Coronary artery (tissue), 2 donors: ENCODE measurements at regions not wholly inside any gene's neighbourhood (a gene's known extent, or its start where the extent isn't known, plus 50 kb on each side); places are given as distances from the start of the nearest gene placed in this dataset.

ENCODE experiments used
- DNase-seq: peaks from one replicate; pipeline ENCODE4 v3.0.0-alpha.2; 2017; ENCODE audit warnings: low spot score
- H3K27ac ChIP-seq, 2 donors: fragments of 200-600 bp; sonication (generic); one replicate each; pipeline ENCODE4 v1.5.1; 2016 to 2019
- H3K4me3 ChIP-seq: fragments of 200-600 bp; sonication (generic); 2 replicates; pipeline ENCODE4 v1.5.1; 2016; ENCODE audit warnings: mild to moderate bottlenecking, moderate library complexity
- TF ChIP-seq, protein P1 (sequence below): fragments of 200-600 bp; sonication (generic); IDR thresholded peaks from one replicate; pipeline ENCODE4 v1.5.1; 2019; ENCODE audit warnings: antibody characterized with exemption

DNA sequence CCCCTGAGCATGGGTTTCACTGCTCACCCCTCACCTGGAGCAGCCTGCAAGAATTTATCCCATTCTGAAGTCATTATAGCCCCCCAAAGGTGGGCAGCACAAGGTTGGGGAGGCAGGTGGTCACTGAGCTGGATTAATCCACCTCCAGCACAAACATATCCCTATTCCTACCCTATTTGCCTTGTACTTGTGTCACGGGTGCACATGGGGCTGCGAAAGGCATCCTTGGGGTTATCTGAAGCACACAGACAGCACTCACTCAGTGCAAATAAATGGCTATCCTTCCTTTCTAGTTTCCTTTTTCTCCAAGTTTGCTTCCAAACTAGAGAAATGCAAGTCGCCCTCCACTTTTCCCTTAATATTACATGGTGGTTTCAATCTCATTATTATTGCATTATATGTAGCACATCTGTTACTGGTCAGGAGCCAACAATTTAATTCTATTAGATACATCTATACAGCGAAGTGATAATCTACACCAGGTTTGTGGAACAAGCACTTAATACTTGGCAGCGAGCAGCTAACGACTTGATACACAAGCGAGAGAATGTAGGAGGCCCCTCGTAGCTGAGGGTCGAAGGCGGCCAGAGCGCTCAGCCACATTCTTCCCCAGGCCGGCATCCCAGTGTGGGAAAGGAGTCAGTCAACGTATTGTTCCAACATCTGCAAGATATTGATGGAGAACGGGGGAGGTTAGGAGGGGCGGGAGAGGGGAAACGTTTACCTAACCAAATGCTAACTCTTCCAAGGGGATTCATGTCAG lies 121.3 kb upstream of the HABP2 start:
- Histone ChIP-seq H3K4me3 (no peak overlapping the region), H3K27ac (no peak overlapping the region)
- TF ChIP-seq, protein P1, sequence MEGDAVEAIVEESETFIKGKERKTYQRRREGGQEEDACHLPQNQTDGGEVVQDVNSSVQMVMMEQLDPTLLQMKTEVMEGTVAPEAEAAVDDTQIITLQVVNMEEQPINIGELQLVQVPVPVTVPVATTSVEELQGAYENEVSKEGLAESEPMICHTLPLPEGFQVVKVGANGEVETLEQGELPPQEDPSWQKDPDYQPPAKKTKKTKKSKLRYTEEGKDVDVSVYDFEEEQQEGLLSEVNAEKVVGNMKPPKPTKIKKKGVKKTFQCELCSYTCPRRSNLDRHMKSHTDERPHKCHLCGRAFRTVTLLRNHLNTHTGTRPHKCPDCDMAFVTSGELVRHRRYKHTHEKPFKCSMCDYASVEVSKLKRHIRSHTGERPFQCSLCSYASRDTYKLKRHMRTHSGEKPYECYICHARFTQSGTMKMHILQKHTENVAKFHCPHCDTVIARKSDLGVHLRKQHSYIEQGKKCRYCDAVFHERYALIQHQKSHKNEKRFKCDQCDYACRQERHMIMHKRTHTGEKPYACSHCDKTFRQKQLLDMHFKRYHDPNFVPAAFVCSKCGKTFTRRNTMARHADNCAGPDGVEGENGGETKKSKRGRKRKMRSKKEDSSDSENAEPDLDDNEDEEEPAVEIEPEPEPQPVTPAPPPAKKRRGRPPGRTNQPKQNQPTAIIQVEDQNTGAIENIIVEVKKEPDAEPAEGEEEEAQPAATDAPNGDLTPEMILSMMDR = no peak
- DNase-seq = no peak

DNA sequence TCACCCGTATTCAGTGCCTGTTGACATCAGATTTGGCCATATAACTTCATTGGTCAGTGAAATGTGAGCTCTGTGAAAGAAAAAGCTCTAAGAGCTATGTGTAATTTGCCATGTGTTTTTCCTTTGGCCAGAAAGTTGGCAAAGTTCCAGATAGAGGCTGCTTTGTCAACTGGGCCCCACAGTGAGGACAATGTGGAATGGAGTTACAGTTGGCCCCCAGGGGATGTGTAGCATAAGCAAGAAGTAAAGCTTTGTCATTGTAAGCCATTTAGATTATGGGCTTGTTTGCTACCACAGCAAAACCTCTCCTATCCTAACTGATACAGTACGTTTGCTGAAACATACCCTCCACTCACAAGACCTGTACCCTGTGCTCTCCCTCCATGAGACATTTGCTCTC lies 119.1 kb upstream of the HABP2 start:
- no peak for DNase-seq
- H3K27ac ChIP-seq = no peak overlapping the region
- TF ChIP-seq, protein P1 = no peak
- no peak overlapping the region for H3K4me3 ChIP-seq

DNA sequence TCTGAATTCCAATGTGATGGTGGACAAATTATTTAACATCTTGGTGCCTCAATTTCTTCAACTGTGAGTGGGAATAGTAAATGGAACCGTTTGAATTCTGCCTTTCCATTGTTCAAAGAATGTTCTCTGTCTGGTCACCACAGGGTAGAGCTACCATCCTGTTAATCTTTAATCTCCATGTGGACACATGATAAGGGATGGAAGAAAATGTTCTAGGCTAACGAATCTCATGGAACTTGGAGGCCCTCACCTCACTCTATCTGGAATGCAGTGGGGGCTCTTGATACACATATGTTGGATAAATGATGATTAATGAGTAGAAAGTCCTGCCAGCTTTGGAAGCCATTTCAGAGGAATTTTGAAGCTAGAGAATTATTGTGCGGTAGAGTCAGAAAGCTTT lies 118.5 kb upstream of the HABP2 start:
- H3K27ac ChIP-seq = no peak overlapping the region
- TF ChIP-seq, protein P1 = no peak

DNA sequence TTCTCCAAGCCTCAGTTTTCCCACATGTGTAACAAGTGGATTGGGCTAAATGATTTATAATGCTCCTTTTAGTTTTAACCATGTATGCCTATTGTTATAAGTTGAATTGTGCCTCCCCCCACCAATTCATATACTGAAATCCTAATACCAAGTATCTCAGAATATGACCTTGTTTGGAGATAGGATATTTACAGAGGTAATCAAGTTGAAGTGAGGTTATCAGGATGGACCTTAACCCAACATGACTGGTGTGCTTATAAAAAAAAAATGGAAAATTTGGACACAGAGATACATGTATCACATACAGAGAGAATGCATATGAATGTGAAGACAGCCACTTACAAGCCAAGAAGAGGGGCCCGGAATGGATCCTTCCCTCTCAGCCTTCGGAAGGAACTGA lies 117.9 kb upstream of the HABP2 start:
- no peak for DNase-seq
- Histone ChIP-seq H3K4me3 (no peak overlapping the region), H3K27ac (no peak overlapping the region)
- TF ChIP-seq, protein P1 = no peak

More for the DNA sequence above, 118.5 kb upstream of the HABP2 start:
- no peak overlapping the region for H3K4me3 ChIP-seq
- no peak for DNase-seq

DNA sequence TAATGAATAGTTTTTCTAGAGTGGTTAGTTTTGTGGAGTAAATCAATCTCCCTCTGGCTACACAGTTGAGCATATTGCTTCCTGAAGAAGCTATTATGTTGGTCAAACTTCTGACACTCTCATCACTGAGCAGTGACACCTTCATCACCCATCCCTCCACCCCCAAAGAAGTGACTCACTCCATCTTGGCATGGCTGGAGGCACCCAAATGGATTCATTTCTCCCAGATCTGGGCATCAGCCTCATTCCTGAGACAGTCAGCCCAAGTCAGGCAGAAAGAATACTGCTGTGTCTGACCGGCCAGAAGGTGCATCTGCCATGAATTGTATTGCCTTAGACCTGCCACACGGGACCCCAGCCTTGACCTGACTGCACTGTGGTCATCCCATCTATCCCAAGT lies 117.0 kb upstream of the HABP2 start:
- no peak overlapping the region for H3K27ac ChIP-seq
- TF ChIP-seq, protein P1 = no peak
- DNase-seq = no peak
- H3K4me3 ChIP-seq = no peak overlapping the region

DNA sequence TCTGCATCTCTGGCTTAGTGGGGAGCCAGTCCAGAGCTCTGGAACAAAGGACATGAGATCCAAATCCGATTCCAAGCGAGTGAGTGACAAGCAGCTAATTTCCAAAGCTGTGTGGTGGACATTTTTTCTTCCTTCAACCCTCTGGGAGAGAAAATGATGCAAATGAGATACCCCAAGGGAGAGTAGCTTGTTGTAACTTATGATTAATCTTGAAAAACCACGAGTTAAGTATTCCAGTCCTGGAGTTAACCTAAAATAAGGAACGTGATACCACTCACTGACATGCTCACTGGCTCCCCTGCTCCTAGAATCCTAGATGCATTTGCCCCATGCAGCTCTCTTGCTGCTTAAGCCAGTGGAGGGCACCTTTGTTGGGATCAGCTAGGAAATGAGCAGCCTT lies 116.0 kb upstream of the HABP2 start:
- TF ChIP-seq, protein P1 = no peak
- no peak for DNase-seq
- no peak overlapping the region for H3K4me3 ChIP-seq
- no peak overlapping the region for H3K27ac ChIP-seq

DNA sequence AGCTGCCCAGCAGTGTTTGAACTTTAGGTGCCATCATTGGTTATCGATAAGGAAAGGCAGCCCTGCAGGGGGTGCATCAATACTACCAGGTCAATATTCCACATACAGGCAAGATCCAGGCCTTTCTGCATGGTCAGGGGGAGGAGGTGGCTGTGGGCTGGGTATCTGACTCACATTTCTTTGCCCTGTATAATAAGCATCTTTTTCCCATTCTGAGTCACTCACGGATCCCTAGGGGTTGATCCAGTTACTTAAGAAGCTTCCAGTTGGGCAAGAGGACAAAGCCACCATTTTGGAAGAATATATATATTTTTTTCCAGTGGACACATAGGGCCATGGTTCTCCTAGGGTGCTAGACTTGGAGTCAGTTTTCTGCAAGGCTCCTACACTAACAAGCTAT lies 114.2 kb upstream of the HABP2 start:
- Histone ChIP-seq H3K27ac (no peak overlapping the region), H3K4me3 (no peak overlapping the region)
- DNase-seq = no peak
- TF ChIP-seq, protein P1 = no peak
